B cell (primary cell): ENCODE measurements at regions not wholly inside any gene's neighbourhood (a gene's known extent, or its start where the extent isn't known, plus 50 kb on each side); places are given as distances from the start of the nearest gene placed in this dataset.

Source experiments
- ATAC-seq: fragments of 200-7000 bp; cut with Tn5 transposase; one replicate; pipeline ENCODE4 v1.10.0; 2021; ENCODE audit warnings: low read depth, mild to moderate bottlenecking, moderate number of reproducible peaks, moderate library complexity
- CTCF ChIA-PET: fragments of 350-600 bp; sonication (Branson Sonifier 250); formaldehyde crosslinking; loops from one replicate; lab custom pipeline; 2021; ENCODE audit warnings: antibody characterized with exemption, inconsistent platforms; lab: Charles Lee
- POLR2A ChIA-PET: fragments of 350-600 bp; sonication (Branson Sonifier 250); formaldehyde crosslinking; loops from one replicate; lab custom pipeline; 2021; ENCODE audit warnings: antibody characterized with exemption; lab: Charles Lee
- DNase-seq: peaks from one replicate; pipeline ENCODE4 v3.0.0; 2013
- H2AFZ ChIP-seq: 2 replicates; pipeline ENCODE4 v1.6.1; 2012; ENCODE audit warnings: mild to moderate bottlenecking, low read depth, low read length; ENCODE audit not compliant: insufficient read depth, poor library complexity, severe bottlenecking
- H3K27ac ChIP-seq, 2 donors: 1 replicate in 1 of 2; 2 replicates in 1 of 2; pipeline ENCODE4 v1.5.1; 2012 to 2013; ENCODE audit warnings: low read length in 2 of 2, mild to moderate bottlenecking in 2 of 2, moderate library complexity in 1 of 2
- H3K27me3 ChIP-seq, 4 experiments: fragments of 200-600 bp in 1 of 4; sonication (generic) in 1 of 4; replicated peaks in 1 of 4; 1 replicate in 2 of 4; 2 replicates in 2 of 4; pipeline versions ENCODE4 v1.6.1 to v1.7.0; 2013 to 2016; ENCODE audit warnings: low read length in 3 of 4, mild to moderate bottlenecking in 2 of 4, mixed read lengths in 1 of 4, moderate library complexity in 1 of 4; ENCODE audit not compliant: insufficient read depth in 4 of 4, control insufficient read depth in 3 of 4; ENCODE audit errors: control extremely low read depth in 1 of 4
- H3K36me3 ChIP-seq, 2 experiments: replicated peaks in 1 of 2; 1 replicate in 1 of 2; 2 replicates in 1 of 2; pipeline versions ENCODE4 v1.6.1 to v1.7.1; 2013; ENCODE audit warnings: low read length in 1 of 2; ENCODE audit not compliant: insufficient read depth in 2 of 2, control insufficient read depth in 1 of 2; ENCODE audit errors: control extremely low read depth in 1 of 2, extremely low read depth in 1 of 2
- H3K4me1 ChIP-seq, 2 donors: fragments of 200-600 bp in 1 of 2; sonication (generic) in 1 of 2; 1 replicate in 1 of 2; 2 replicates in 1 of 2; pipeline versions ENCODE4 v1.5.1 to v1.6.1; 2013 to 2017; ENCODE audit warnings: low read length in 2 of 2; ENCODE audit not compliant: control insufficient read depth in 2 of 2, insufficient read depth in 2 of 2
- H3K4me2 ChIP-seq: replicated peaks from 2 replicates; pipeline ENCODE3; 2012; ENCODE audit warnings: mild to moderate bottlenecking, low read depth, low read length; ENCODE audit not compliant: poor library complexity, severe bottlenecking
- H3K4me3 ChIP-seq, 5 experiments: fragments of 200-600 bp in 1 of 5; sonication (generic) in 1 of 5; 1 replicate in 3 of 5; 2 replicates in 2 of 5; pipeline versions ENCODE4 v1.5.1 to v1.7.0; 2011 to 2016; ENCODE audit warnings: low read length in 4 of 5, mild to moderate bottlenecking in 4 of 5, low read depth in 2 of 5, control low read depth in 1 of 5, moderate library complexity in 1 of 5; ENCODE audit not compliant: insufficient read depth in 1 of 5; ENCODE audit errors: control extremely low read depth in 1 of 5, extremely low read depth in 1 of 5
- H3K79me2 ChIP-seq: fragments of 200-600 bp; sonication (generic); one replicate; pipeline ENCODE4 v1.6.0; 2016; ENCODE audit warnings: low read length; ENCODE audit not compliant: control insufficient read depth, insufficient read depth
- H3K9ac ChIP-seq: fragments of 200-600 bp; sonication (generic); 2 replicates; pipeline ENCODE4 v1.6.1; 2017; ENCODE audit warnings: mild to moderate bottlenecking, low read length, moderate library complexity
- H3K9me3 ChIP-seq, 3 donors: one replicate each; pipeline versions ENCODE4 v1.6.1 to v1.7.1; 2013; ENCODE audit warnings: low read length in 2 of 3; ENCODE audit not compliant: control insufficient read depth in 2 of 3, insufficient read depth in 1 of 3; ENCODE audit errors: control extremely low read depth in 1 of 3
- H4K20me1 ChIP-seq: 2 replicates; pipeline ENCODE4 v1.6.0; 2012; ENCODE audit warnings: mild to moderate bottlenecking, low read length; ENCODE audit not compliant: insufficient read depth, control insufficient read depth, poor library complexity, severe bottlenecking
- H3K27ac Mint-ChIP-seq: one replicate; pipeline ENCODE4 v1.8.0; 2021; ENCODE audit warnings: mixed read lengths
- H3K27me3 Mint-ChIP-seq: one replicate; pipeline ENCODE4 v1.8.0; 2021; ENCODE audit warnings: mixed read lengths
- H3K4me1 Mint-ChIP-seq: one replicate; pipeline ENCODE4 v1.8.0; 2021; ENCODE audit warnings: mixed read lengths
- H3K4me3 Mint-ChIP-seq: one replicate; pipeline ENCODE4 v1.8.0; 2021; ENCODE audit warnings: mixed read lengths
- H3K9me3 Mint-ChIP-seq: one replicate; pipeline ENCODE4 v1.8.0; 2022; ENCODE audit warnings: mixed read lengths; ENCODE audit not compliant: insufficient read depth
- CTCF ChIP-seq: fragments of 200-600 bp; IDR thresholded peaks from one replicate; pipeline ENCODE4 v1.8.0; 2022; ENCODE audit warnings: antibody characterized with exemption, mild to moderate bottlenecking
- EZH2 ChIP-seq: IDR thresholded peaks from 2 replicates; pipeline ENCODE4 v1.6.1; 2012; ENCODE audit warnings: borderline replicate concordance, low read depth, mild to moderate bottlenecking, moderate library complexity, low read length; ENCODE audit not compliant: insufficient read depth, poor library complexity, severe bottlenecking
- WGBS: methylation state at CpG from one replicate; pipeline ENCODE4 v1.1.5; 2013; ENCODE audit warnings: missing lambda C conversion rate; ENCODE audit not compliant: insufficient coverage; 5-methylcytosine and 5-hydroxymethylcytosine counted together
- intact Hi-C: fragments of 100-400 bp; cut with micrococcal nuclease; formaldehyde crosslinking; loops from one replicate; pipeline ENCODE4 v1.10.0; 2022

- Histone ChIP-seq H4K20me1 (no peaks in the 10 kb centered on the region), H3K36me3 (no peaks in the 10 kb centered on the region), H3K4me2 (no peak overlapping the region), H2AFZ (no peak overlapping the region), H3K9ac (no peak overlapping the region), H3K9me3 (no peaks in the 10 kb centered on the region), H3K4me1 (no peaks in the 10 kb centered on the region), H3K79me2 (no peaks in the 10 kb centered on the region), H3K27ac (no peak overlapping the region), H3K27me3 (no peaks in the 10 kb centered on the region), H3K4me3 (no peak overlapping the region)
- no peaks in the 10 kb centered on the region for H3K4me1 Mint-ChIP-seq
- H3K27ac Mint-ChIP-seq: no peak overlapping the region
- H3K27me3 Mint-ChIP-seq: peaks cover 9% of the 10 kb centered on the region
- H3K9me3 Mint-ChIP-seq: no peaks in the 10 kb centered on the region
- no peak overlapping the region for H3K4me3 Mint-ChIP-seq
- POLR2A ChIA-PET: no interaction called here
- TF ChIP-seq CTCF: no peak
- no peak for TF ChIP-seq EZH2
- 89% methylated on average over 3 of the region's 3 CpGs for WGBS
- ATAC-seq: no peak
- DNase-seq: no peak
- intact Hi-C loops: no loop called here
- CTCF ChIA-PET: no interaction called here
Measured at GRCh38 chr10:129294944-129295343, 172.1 kb upstream of the MGMT start.

- H3K79me2 ChIP-seq: no peaks in the 10 kb centered on the region
- H2AFZ ChIP-seq: no peak overlapping the region
- intact Hi-C loops: no loop called here
- no peak overlapping the region for H3K27ac ChIP-seq
- WGBS: no CpG with 5 or more reads among the region's 5 CpGs
- no peaks in the 10 kb centered on the region for H3K9me3 ChIP-seq
- no peak for DNase-seq
- TF ChIP-seq EZH2: no peak
- TF ChIP-seq CTCF: no peak
- H3K4me1 ChIP-seq: no peaks in the 10 kb centered on the region
- no peak overlapping the region for H3K9ac ChIP-seq
- no peak overlapping the region for H3K4me3 Mint-ChIP-seq
- no peak for ATAC-seq
- H4K20me1 ChIP-seq: no peaks in the 10 kb centered on the region
- H3K4me1 Mint-ChIP-seq: no peaks in the 10 kb centered on the region
- no peak overlapping the region for H3K27ac Mint-ChIP-seq
- H3K27me3 ChIP-seq: no peaks in the 10 kb centered on the region
- CTCF ChIA-PET: interaction anchor here (0.6 kb wide), 1 partner anchor 47 kb away, joined by 3 read pairs; no protein-coding TSS in a partner anchor
- no peaks in the 10 kb centered on the region for H3K9me3 Mint-ChIP-seq
- POLR2A ChIA-PET: no interaction called here
- no peaks in the 10 kb centered on the region for H3K36me3 ChIP-seq
- H3K4me2 ChIP-seq: no peak overlapping the region
- no peak overlapping the region for H3K4me3 ChIP-seq
- no peaks in the 10 kb centered on the region for H3K27me3 Mint-ChIP-seq
Measured at GRCh38 chr10:129305046-129305445, 162.0 kb upstream of the MGMT start.
